HepG2 (cell line): ENCODE measurements at regions not wholly inside any gene's neighbourhood (a gene's known extent, or its start where the extent isn't known, plus 50 kb on each side); places are given as distances from the start of the nearest gene placed in this dataset.

Experiments
- ATAC-seq: fragments of 200-7000 bp; cut with Tn5 transposase; 3 replicates; pipeline ENCODE4 v1.9.1; 2020; ENCODE audit warnings: mild to moderate bottlenecking, moderate library complexity
- BruUV-seq: library from RNA; stranded (reverse); fragments of 400-500 nt; replicated peaks from 2 replicates; lab custom pipeline; 2021; lab: Mats Ljungman, UMichigan
- CTCF ChIA-PET: fragments of 300-600 bp; formaldehyde crosslinking; extraction: SDS; loops from one replicate; lab custom pipeline; 2021; ENCODE audit warnings: low total read pairs, inconsistent platforms, low intra/inter-chr PET ratio; lab: Yijun Ruan, JAX
- POLR2A ChIA-PET: fragments of 350-600 bp; sonication (Branson Sonifier 250); formaldehyde crosslinking; loops from one replicate; lab custom pipeline; 2020; ENCODE audit warnings: antibody characterized with exemption, inconsistent platforms; lab: Yijun Ruan, JAX
- DNase-seq: peaks from one replicate; pipeline ENCODE4 v3.0.0-alpha.2; 2015; ENCODE audit warnings: low spot score
- FAIRE-seq: peaks from 3 replicates; lab custom pipeline; 2011; peaks lifted over from hg19 to GRCh38; lab: Jason Lieb, UNC
- H2AFZ ChIP-seq: one replicate; pipeline ENCODE4 v1.6.1; 2011; ENCODE audit warnings: low read length, inconsistent platforms
- H3K27ac ChIP-seq: fragments of 300-600 bp; 3 replicates; pipeline ENCODE4 v1.8.0; 2011; ENCODE audit warnings: mixed run types, mild to moderate bottlenecking, mixed read lengths, low read length, inconsistent platforms; ENCODE audit not compliant: insufficient read depth; ENCODE audit errors: extremely low read length
- H3K27me3 ChIP-seq, 2 experiments: fragments of 200-600 bp in 1 of 2; 2 replicates in 1 of 2; 3 replicates in 1 of 2; pipeline versions ENCODE4 v1.6.0 to v1.8.0; 2011; ENCODE audit warnings: low read length in 2 of 2, mild to moderate bottlenecking in 2 of 2, moderate library complexity in 2 of 2, inconsistent platforms in 1 of 2; ENCODE audit not compliant: insufficient read depth in 2 of 2, control insufficient read depth in 1 of 2
- H3K36me3 ChIP-seq, 2 experiments: fragments of 200-600 bp in 1 of 2; replicated peaks in 1 of 2; 2 replicates in 1 of 2; 3 replicates in 1 of 2; pipeline versions ENCODE4 v1.5.1 to v1.8.0; 2011; ENCODE audit warnings: low read length in 2 of 2, inconsistent platforms in 1 of 2; ENCODE audit not compliant: insufficient read depth in 2 of 2, control insufficient read depth in 1 of 2
- H3K4me1 ChIP-seq: 2 replicates; pipeline ENCODE4 v1.5.1; 2012; ENCODE audit warnings: low read length, inconsistent platforms; ENCODE audit not compliant: insufficient read depth
- H3K4me2 ChIP-seq: 2 replicates; pipeline ENCODE4 v1.6.0; 2011; ENCODE audit warnings: low read depth, low read length, inconsistent platforms
- H3K4me3 ChIP-seq, 3 experiments: fragments of 200-600 bp in 1 of 3; sonication (generic), shearing (Covaris generic) in 1 of 3; replicated peaks in 1 of 3; 2 replicates each; pipeline ENCODE4 v1.5.1; 2011 to 2016; ENCODE audit warnings: low read length in 3 of 3, inconsistent platforms in 2 of 3, low read depth in 2 of 3, mild to moderate bottlenecking in 2 of 3, control low read depth in 1 of 3, mixed read lengths in 1 of 3; ENCODE audit not compliant: insufficient read depth in 1 of 3
- H3K79me2 ChIP-seq: one replicate; pipeline ENCODE4 v1.6.1; 2011; ENCODE audit warnings: low read length, inconsistent platforms; ENCODE audit not compliant: insufficient read depth
- H3K9ac ChIP-seq: 2 replicates; pipeline ENCODE4 v1.6.0; 2011; ENCODE audit warnings: mild to moderate bottlenecking, low read depth, low read length, inconsistent platforms; ENCODE audit not compliant: insufficient read depth
- H3K9me3 ChIP-seq: 2 replicates; pipeline ENCODE4 v1.5.1; 2012; ENCODE audit warnings: mild to moderate bottlenecking, low read length
- H4K20me1 ChIP-seq: 2 replicates; pipeline ENCODE4 v1.6.0; 2011; ENCODE audit warnings: inconsistent platforms, mild to moderate bottlenecking, low read length, moderate library complexity; ENCODE audit not compliant: insufficient read depth
- CERS6 ChIP-seq: sonication (generic); formaldehyde crosslinking; IDR thresholded peaks from 2 replicates; pipeline ENCODE4 v1.5.0; 2020; ENCODE audit warnings: missing genetic modification reagents
- FOXK1 ChIP-seq: sonication (generic); formaldehyde crosslinking; IDR thresholded peaks from 2 replicates; pipeline ENCODE4 v1.4.0; 2020; ENCODE audit warnings: low read depth, missing genetic modification reagents, borderline replicate concordance
- MAF1 ChIP-seq: sonication (generic); formaldehyde crosslinking; IDR thresholded peaks from 2 replicates; pipeline ENCODE4 v1.5.0; 2020; ENCODE audit warnings: missing genetic modification reagents, borderline replicate concordance
- MBNL3 ChIP-seq: fragments of 250-450 bp; sonication (Bioruptor Pico); conservative IDR thresholded peaks from 2 replicates; pipeline ENCODE4 v1.8.0; 2022; ENCODE audit warnings: mild to moderate bottlenecking, inconsistent platforms
- NPAS2 ChIP-seq: sonication (generic); formaldehyde crosslinking; IDR thresholded peaks from 2 replicates; pipeline ENCODE4 v1.8.0; 2022; ENCODE audit warnings: mild to moderate bottlenecking, missing genetic modification reagents, borderline replicate concordance
- XRCC5 ChIP-seq: fragments of 200-400 bp; formaldehyde crosslinking; optimal IDR thresholded peaks from 2 replicates; pipeline ENCODE3; 2017; ENCODE audit warnings: mild to moderate bottlenecking, low read length
- ZBTB8A ChIP-seq: sonication (generic); formaldehyde crosslinking; IDR thresholded peaks from 2 replicates; pipeline ENCODE4 v1.4.0; 2020; ENCODE audit warnings: mild to moderate bottlenecking, low read depth, missing genetic modification reagents, borderline replicate concordance
- ZNF782 ChIP-seq: sonication (generic); formaldehyde crosslinking; IDR thresholded peaks from 2 replicates; pipeline ENCODE4 v1.4.0; 2020; ENCODE audit warnings: missing genetic modification reagents, mild to moderate bottlenecking, borderline replicate concordance
- WGBS: methylation state at CpG from one replicate; pipeline ENCODE4 v1.1.6; 2017; ENCODE audit warnings: low lambda C conversion rate; 5-methylcytosine and 5-hydroxymethylcytosine counted together
- in situ Hi-C: cut with HindIII; loops from 2 replicates; pipeline ENCODE4 v1.10.0; 2017; ENCODE audit warnings: low pct_unique_long_range_greater_than_20kb; ENCODE audit not compliant: extremely low pct_ligation_motif_present
- intact Hi-C: fragments of 100-400 bp; cut with micrococcal nuclease; formaldehyde crosslinking; loops from one replicate; pipeline ENCODE4 v1.10.0; 2022; ENCODE audit not compliant: unreplicated experiment
- TF ChIP-seq, protein P1 (sequence below): sonication (generic); formaldehyde crosslinking; IDR thresholded peaks from 2 replicates; pipeline ENCODE4 v1.8.0; 2023; ENCODE audit warnings: mild to moderate bottlenecking, missing genetic modification reagents
- TF ChIP-seq, protein P2 (sequence below): sonication (generic); formaldehyde crosslinking; IDR thresholded peaks from 2 replicates; pipeline ENCODE4 v1.4.0; 2020; ENCODE audit warnings: mild to moderate bottlenecking, missing genetic modification reagents

DNA sequence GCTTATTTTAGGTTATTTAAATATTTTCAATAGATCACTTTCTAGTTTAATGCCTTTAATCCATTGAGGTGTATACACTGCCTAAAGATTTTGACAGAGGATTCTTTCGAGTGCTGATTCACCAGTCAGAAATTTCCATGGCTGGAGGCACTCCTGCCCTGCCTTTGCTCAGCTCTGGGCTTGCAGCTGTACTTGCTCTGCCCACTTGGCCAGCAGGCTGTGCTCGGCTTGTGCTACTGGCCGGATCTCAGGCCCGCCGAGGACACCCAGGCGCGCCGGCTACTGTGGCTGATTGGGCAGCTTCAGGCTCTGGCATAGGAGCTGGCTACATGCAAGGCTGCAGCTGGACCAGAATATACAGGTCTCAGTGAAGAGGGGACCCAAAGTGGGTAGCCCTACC, 675.1 kb upstream of the MMS22L start (continued):
- no peak for TF ChIP-seq CERS6 (CRISPR knock-in tag)
- TF ChIP-seq FOXK1: no peak
- TF ChIP-seq, all 625 proteins: peak for 0

DNA sequence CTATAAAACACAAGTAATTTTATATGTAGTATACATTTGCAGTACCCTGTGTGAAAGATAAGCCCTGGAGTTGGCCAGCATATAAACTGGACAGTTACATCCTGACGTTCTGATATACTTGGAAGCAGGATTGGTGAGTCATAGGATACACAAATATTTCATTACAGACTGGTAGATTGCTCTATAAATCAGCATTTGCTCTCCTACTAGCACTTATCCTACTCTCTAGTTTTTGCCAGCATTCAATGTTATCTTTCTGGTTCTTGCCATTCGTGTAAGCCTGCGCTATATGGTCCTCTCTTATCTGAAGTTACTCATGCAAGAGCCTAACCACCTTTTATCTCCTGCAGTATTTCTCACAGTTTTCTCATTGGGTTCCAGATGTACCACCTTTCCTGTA, 680.2 kb upstream of the MMS22L start:
- Histone ChIP-seq H3K27me3 (no peaks in the 10 kb centered on the region), H3K4me1 (no peaks in the 10 kb centered on the region), H3K27ac (no peak overlapping the region), H3K36me3 (no peaks in the 10 kb centered on the region), H3K9ac (no peak overlapping the region), H3K79me2 (no peaks in the 10 kb centered on the region), H4K20me1 (no peaks in the 10 kb centered on the region), H3K9me3 (no peaks in the 10 kb centered on the region), H3K4me2 (no peak overlapping the region), H2AFZ (no peak overlapping the region), H3K4me3 (no peak overlapping the region)
- POLR2A ChIA-PET: no interaction called here
- BruUV-seq: no TSS peak
- intact Hi-C loops (no loop called here), in situ Hi-C loops (no loop called here)
- CTCF ChIA-PET: no interaction called here
- DNase-seq: no peak
- no peak for ATAC-seq
- no peak for FAIRE-seq
- WGBS: 3% methylated on average over 3 of the region's 3 CpGs
- TF ChIP-seq, protein P1, sequence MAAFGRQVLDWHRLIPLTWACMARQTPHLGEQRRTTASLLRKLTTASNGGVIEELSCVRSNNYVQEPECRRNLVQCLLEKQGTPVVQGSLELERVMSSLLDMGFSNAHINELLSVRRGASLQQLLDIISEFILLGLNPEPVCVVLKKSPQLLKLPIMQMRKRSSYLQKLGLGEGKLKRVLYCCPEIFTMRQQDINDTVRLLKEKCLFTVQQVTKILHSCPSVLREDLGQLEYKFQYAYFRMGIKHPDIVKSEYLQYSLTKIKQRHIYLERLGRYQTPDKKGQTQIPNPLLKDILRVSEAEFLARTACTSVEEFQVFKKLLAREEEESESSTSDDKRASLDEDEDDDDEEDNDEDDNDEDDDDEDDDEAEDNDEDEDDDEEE (CRISPR knock-in tag): no peak
- no peak for TF ChIP-seq ZNF782 (CRISPR knock-in tag)
- no peak for TF ChIP-seq NPAS2 (CRISPR knock-in tag)

- DNase-seq (no peak), ATAC-seq (no peak), FAIRE-seq (no peak)
- Histone ChIP-seq H3K9me3 (no peaks in the 10 kb centered on the region), H3K36me3 (no peaks in the 10 kb centered on the region), H3K4me1 (no peaks in the 10 kb centered on the region), H3K9ac (no peak overlapping the region), H3K79me2 (no peaks in the 10 kb centered on the region), H4K20me1 (no peaks in the 10 kb centered on the region), H3K4me2 (no peak overlapping the region), H3K27ac (no peak overlapping the region), H2AFZ (no peak overlapping the region), H3K27me3 (no peaks in the 10 kb centered on the region), H3K4me3 (no peak overlapping the region)
- intact Hi-C loops: no loop called here
- BruUV-seq: no TSS peak
- in situ Hi-C loops: no loop called here
- 0% methylated on average over 1 of the region's 1 CpG for WGBS
- CTCF ChIA-PET: no interaction called here
- POLR2A ChIA-PET: no interaction called here
- TF ChIP-seq XRCC5 (no peak), ZBTB8A (CRISPR knock-in tag) (no peak), MBNL3 (no peak), MAF1 (CRISPR knock-in tag) (no peak)
- TF ChIP-seq, protein P2, sequence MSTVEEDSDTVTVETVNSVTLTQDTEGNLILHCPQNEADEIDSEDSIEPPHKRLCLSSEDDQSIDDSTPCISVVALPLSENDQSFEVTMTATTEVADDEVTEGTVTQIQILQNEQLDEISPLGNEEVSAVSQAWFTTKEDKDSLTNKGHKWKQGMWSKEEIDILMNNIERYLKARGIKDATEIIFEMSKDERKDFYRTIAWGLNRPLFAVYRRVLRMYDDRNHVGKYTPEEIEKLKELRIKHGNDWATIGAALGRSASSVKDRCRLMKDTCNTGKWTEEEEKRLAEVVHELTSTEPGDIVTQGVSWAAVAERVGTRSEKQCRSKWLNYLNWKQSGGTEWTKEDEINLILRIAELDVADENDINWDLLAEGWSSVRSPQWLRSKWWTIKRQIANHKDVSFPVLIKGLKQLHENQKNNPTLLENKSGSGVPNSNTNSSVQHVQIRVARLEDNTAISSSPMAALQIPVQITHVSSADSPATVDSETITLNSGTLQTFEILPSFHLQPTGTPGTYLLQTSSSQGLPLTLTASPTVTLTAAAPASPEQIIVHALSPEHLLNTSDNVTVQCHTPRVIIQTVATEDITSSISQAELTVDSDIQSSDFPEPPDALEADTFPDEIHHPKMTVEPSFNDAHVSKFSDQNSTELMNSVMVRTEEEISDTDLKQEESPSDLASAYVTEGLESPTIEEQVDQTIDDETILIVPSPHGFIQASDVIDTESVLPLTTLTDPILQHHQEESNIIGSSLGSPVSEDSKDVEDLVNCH: no peak
These were observed 686.0 kb upstream of the MMS22L start for GRCh38 chr6:97969065-97969464.
